OCI-LY7 (cell line): ENCODE measurements at regions not wholly inside any gene's neighbourhood (a gene's known extent, or its start where the extent isn't known, plus 50 kb on each side); places are given as distances from the start of the nearest gene placed in this dataset.

Source experiments
- EZH2phosphoT487 ChIP-seq: fragments of 200-600 bp; sonication (generic); IDR thresholded peaks from 2 replicates; pipeline ENCODE4 v1.6.1; 2018; ENCODE audit warnings: low read depth, borderline replicate concordance, mild to moderate bottlenecking, mixed run types, antibody characterized with exemption, low read length, moderate library complexity, mixed read lengths
- TF ChIP-seq, protein P1 (sequence below): fragments of 200-600 bp; sonication (generic); conservative IDR thresholded peaks from 2 replicates; pipeline ENCODE4 v1.5.1; 2014; ENCODE audit warnings: mild to moderate bottlenecking, antibody characterized with exemption, low read length, moderate library complexity, mixed read lengths

DNA sequence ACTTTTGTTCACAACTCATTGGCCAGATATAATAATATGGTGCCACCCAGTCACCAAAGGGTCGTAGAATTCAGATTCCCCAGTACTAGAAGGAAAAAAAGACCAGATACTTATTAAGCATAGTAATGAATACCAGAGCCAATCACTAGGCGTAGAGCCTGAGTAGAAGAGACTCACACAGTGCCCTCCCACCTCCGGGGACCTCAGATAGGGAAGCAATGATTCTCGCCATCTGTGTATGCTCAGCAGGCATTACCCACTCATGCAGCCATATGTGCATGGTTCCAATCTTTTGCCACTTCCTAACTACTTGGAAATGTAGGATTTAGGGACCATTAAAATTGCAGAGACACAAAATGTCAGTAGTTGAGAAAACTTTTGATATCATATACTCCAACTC, 85.3 kb downstream of the C11orf87 start:
- TF ChIP-seq, protein P1, sequence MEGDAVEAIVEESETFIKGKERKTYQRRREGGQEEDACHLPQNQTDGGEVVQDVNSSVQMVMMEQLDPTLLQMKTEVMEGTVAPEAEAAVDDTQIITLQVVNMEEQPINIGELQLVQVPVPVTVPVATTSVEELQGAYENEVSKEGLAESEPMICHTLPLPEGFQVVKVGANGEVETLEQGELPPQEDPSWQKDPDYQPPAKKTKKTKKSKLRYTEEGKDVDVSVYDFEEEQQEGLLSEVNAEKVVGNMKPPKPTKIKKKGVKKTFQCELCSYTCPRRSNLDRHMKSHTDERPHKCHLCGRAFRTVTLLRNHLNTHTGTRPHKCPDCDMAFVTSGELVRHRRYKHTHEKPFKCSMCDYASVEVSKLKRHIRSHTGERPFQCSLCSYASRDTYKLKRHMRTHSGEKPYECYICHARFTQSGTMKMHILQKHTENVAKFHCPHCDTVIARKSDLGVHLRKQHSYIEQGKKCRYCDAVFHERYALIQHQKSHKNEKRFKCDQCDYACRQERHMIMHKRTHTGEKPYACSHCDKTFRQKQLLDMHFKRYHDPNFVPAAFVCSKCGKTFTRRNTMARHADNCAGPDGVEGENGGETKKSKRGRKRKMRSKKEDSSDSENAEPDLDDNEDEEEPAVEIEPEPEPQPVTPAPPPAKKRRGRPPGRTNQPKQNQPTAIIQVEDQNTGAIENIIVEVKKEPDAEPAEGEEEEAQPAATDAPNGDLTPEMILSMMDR = no peak
- TF ChIP-seq EZH2phosphoT487 = no peak
